Spinal cord (tissue), 9 donors: ENCODE measurements at regions not wholly inside any gene's neighbourhood (a gene's known extent, or its start where the extent isn't known, plus 50 kb on each side); places are given as distances from the start of the nearest gene placed in this dataset.

Experiments used
- DNase-seq, 6 donors: peaks; one replicate each; pipeline versions ENCODE4 v3.0.0 to v3.0.0-alpha.2; 2013 to 2015; ENCODE audit warnings: low spot score in 6 of 6, low read depth in 4 of 6
- H3K27ac ChIP-seq: one replicate; pipeline ENCODE4 v1.5.1; 2013; ENCODE audit warnings: low read depth, low read length, control low read depth
- H3K27me3 ChIP-seq: one replicate; pipeline ENCODE4 v1.6.1; 2013; ENCODE audit warnings: low read length; ENCODE audit not compliant: control insufficient read depth, insufficient read depth
- H3K36me3 ChIP-seq: one replicate; pipeline ENCODE4 v1.6.1; 2013; ENCODE audit warnings: low read length; ENCODE audit not compliant: control insufficient read depth, insufficient read depth
- H3K4me1 ChIP-seq: one replicate; pipeline ENCODE4 v1.6.1; 2013; ENCODE audit warnings: low read length; ENCODE audit not compliant: control insufficient read depth, insufficient read depth
- H3K4me3 ChIP-seq: one replicate; pipeline ENCODE4 v1.5.1; 2013; ENCODE audit warnings: low read depth, low read length, control low read depth
- H3K9me3 ChIP-seq: one replicate; pipeline ENCODE4 v1.6.1; 2013; ENCODE audit warnings: low read length; ENCODE audit not compliant: control insufficient read depth, insufficient read depth
- WGBS: methylation state at CpG from one replicate; pipeline ENCODE4 v1.1.5; 2013; ENCODE audit warnings: missing lambda C conversion rate; ENCODE audit not compliant: insufficient coverage; 5-methylcytosine and 5-hydroxymethylcytosine counted together
- donor health status: healthy.

- H3K27ac ChIP-seq = no peak overlapping the region
- no peaks in the 10 kb centered on the region for H3K4me1 ChIP-seq
- H3K9me3 ChIP-seq = no peaks in the 10 kb centered on the region
- no peaks in the 10 kb centered on the region for H3K27me3 ChIP-seq
- DNase-seq = peak in 2 of 6 donors; percentile 67 to 82
- H3K4me3 ChIP-seq = no peak overlapping the region
- H3K36me3 ChIP-seq = no peaks in the 10 kb centered on the region
These were observed 1012.7 kb downstream of the ADGRL2 start for GRCh38 chr1:82813386-82813785.

GRCh38 chr1:82810601-82811000, 1009.9 kb downstream of the ADGRL2 start:
- DNase-seq = peak in 1 of 6 donors; percentile 49

GRCh38 chr1:82807563-82807962, 1006.8 kb downstream of the ADGRL2 start:
- no CpG with 5 or more reads among the region's 3 CpGs for WGBS
- no peak overlapping the region for H3K27ac ChIP-seq

More at GRCh38 chr1:82810601-82811000, 1009.9 kb downstream of the ADGRL2 start:
- Histone ChIP-seq H3K36me3 (no peaks in the 10 kb centered on the region), H3K9me3 (no peaks in the 10 kb centered on the region), H3K4me3 (no peak overlapping the region), H3K27me3 (no peaks in the 10 kb centered on the region), H3K4me1 (no peaks in the 10 kb centered on the region), H3K27ac (no peak overlapping the region)
- WGBS = 100% methylated on average over 1 of the region's 3 CpGs

GRCh38 chr1:82806133-82806532, 1005.4 kb downstream of the ADGRL2 start:
- WGBS = 100% methylated on average over 2 of the region's 3 CpGs
- no peak for DNase-seq
- Histone ChIP-seq H3K27ac (no peak overlapping the region), H3K27me3 (no peaks in the 10 kb centered on the region), H3K4me3 (no peak overlapping the region), H3K36me3 (no peaks in the 10 kb centered on the region), H3K9me3 (no peaks in the 10 kb centered on the region), H3K4me1 (no peaks in the 10 kb centered on the region)

More at GRCh38 chr1:82807563-82807962, 1006.8 kb downstream of the ADGRL2 start:
- Histone ChIP-seq H3K4me1 (no peaks in the 10 kb centered on the region), H3K4me3 (no peak overlapping the region), H3K36me3 (no peaks in the 10 kb centered on the region), H3K27me3 (no peaks in the 10 kb centered on the region), H3K9me3 (no peaks in the 10 kb centered on the region)
- DNase-seq = no peak

- Histone ChIP-seq H3K27me3 (no peaks in the 10 kb centered on the region), H3K4me3 (no peak overlapping the region), H3K9me3 (no peaks in the 10 kb centered on the region), H3K27ac (no peak overlapping the region), H3K36me3 (no peaks in the 10 kb centered on the region), H3K4me1 (no peaks in the 10 kb centered on the region)
- no peak for DNase-seq
- WGBS = 85% methylated on average over 1 of the region's 2 CpGs
These were observed 1000.4 kb downstream of the ADGRL2 start for GRCh38 chr1:82801176-82801575.

DNA sequence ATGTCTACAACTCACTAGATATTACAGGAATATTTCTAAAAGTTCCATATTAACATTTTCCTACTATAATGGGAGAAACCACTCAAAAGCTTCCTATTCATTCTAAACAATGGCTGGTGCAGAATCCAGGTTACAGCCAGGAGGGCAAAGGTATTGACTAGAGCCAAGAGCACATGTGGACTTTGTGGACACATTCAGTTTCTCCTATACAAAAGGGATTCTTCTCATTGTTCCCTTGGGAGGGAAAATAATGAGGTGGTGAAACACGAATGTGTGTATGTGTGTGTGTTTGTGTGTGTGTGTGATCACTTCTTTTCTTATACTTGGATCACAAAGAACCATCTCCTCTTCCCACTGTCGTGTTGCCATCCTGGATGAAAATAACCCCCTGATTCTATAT, 1000.0 kb downstream of the ADGRL2 start:
- Histone ChIP-seq H3K4me1 (no peaks in the 10 kb centered on the region), H3K4me3 (no peak overlapping the region), H3K27me3 (no peaks in the 10 kb centered on the region), H3K27ac (no peak overlapping the region), H3K9me3 (no peaks in the 10 kb centered on the region), H3K36me3 (no peaks in the 10 kb centered on the region)
- DNase-seq = no peak
- WGBS = no CpG with 5 or more reads among the region's 2 CpGs

DNA sequence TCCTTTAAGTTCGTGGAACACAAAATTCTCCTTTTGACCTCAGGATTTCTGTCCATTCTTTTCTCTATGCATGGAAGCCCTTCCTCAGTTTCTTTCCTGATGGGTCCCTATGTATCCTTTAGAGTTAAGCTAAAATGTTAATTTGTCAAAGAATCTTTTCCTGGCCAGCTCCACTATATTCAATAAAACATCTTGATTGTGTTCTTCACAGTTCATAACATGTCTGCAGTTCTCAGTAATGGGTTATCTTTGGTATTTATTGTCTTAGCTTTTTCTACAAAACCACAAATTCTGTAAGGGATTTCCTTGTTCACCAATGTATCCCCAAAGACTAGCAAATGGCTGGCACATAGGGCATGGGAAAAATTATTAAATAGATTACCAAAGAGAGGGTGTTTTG, 998.5 kb downstream of the ADGRL2 start:
- WGBS = 100% methylated on average over 1 of the region's 1 CpG
- Histone ChIP-seq H3K9me3 (no peaks in the 10 kb centered on the region), H3K4me1 (no peaks in the 10 kb centered on the region), H3K36me3 (no peaks in the 10 kb centered on the region), H3K27me3 (no peaks in the 10 kb centered on the region), H3K27ac (no peak overlapping the region), H3K4me3 (no peak overlapping the region)
- no peak for DNase-seq

DNA sequence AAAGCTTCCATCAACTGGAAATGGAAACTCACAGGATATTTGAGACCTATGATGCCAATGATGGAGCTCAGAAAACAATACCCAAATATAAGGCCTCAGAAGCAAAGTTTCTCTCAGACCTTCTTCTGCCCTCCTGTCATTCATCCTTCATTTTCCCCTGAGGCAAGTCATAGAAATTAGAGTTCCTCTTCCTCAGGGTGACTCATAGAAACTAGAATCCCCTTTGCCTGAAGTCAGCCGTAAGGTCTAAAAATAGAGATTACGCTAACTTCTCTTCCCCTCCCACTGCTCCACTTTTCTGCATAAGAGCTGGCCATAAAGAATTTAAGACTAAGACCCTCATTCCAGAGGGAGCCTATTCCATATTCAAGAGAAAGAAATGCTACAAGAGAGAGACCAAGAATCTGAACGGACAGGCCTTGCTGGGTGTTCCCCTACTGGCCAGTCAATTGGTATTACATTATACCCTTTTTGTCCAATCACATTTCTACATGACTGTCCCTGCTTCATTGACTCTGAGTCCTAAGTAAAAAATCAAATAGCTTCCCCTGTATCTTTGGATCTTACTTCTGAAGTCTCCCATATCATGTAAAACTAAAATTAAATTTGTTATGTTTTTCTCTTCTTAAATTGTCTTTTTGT, 994.9 kb downstream of the ADGRL2 start:
- no peak for DNase-seq
- H3K27me3 ChIP-seq = no peaks in the 10 kb centered on the region
- no peaks in the 10 kb centered on the region for H3K36me3 ChIP-seq
- peaks cover 3% of the 10 kb centered on the region for H3K9me3 ChIP-seq
- H3K27ac ChIP-seq = no peak overlapping the region
- no peak overlapping the region for H3K4me3 ChIP-seq
- WGBS = no CpG with 5 or more reads among the region's 3 CpGs
- no peaks in the 10 kb centered on the region for H3K4me1 ChIP-seq

DNA sequence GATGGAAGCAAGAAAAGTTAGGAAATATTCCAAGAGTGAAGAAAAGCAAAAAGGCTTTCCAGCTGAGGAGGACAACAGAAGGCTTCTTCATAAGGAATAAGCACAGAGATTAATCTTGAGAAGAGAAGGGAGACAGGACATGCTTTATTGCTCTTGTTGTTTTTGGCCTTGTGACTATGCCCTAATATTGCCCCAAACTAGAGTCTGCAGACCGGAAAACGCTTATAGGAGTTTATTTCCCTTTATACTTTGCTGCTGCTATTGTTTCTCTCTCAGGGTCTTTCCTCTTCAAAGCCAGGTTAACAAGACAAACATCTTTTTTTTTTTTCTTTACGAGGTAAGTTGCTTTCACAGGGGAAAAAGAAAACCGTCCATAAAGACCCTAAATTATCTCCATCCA, 991.4 kb downstream of the ADGRL2 start:
- no peaks in the 10 kb centered on the region for H3K27me3 ChIP-seq
- 40% methylated on average over 1 of the region's 4 CpGs for WGBS
- no peak for DNase-seq
- no peaks in the 10 kb centered on the region for H3K36me3 ChIP-seq
- peaks cover 6% of the 10 kb centered on the region for H3K9me3 ChIP-seq
- H3K27ac ChIP-seq = no peak overlapping the region
- H3K4me1 ChIP-seq = no peaks in the 10 kb centered on the region
- no peak overlapping the region for H3K4me3 ChIP-seq

GRCh38 chr1:82790556-82790955, 989.8 kb downstream of the ADGRL2 start:
- DNase-seq = no peak
- Histone ChIP-seq H3K36me3 (no peaks in the 10 kb centered on the region), H3K27ac (no peak overlapping the region), H3K4me3 (no peak overlapping the region), H3K9me3 (peaks cover 6% of the 10 kb centered on the region), H3K4me1 (no peaks in the 10 kb centered on the region), H3K27me3 (no peaks in the 10 kb centered on the region)
- 89% methylated on average over 1 of the region's 1 CpG for WGBS
